DND-41 (cell line): ENCODE measurements at regions not wholly inside any gene's neighbourhood (a gene's known extent, or its start where the extent isn't known, plus 50 kb on each side); places are given as distances from the start of the nearest gene placed in this dataset.

Source experiments
- ATAC-seq: fragments of 200-7000 bp; cut with Tn5 transposase; 3 replicates; pipeline ENCODE4 v1.9.1; 2021; ENCODE audit warnings: low read depth; ENCODE audit not compliant: insufficient read depth
- DNase-seq: peaks from one replicate; pipeline ENCODE4 v3.0.0-alpha.2; 2020
- H2AFZ ChIP-seq: 2 replicates; pipeline ENCODE4 v1.6.0; 2012; ENCODE audit warnings: low read depth, low read length
- H3K27ac ChIP-seq: 2 replicates; pipeline ENCODE4 v1.5.1; 2012; ENCODE audit warnings: low read length, inconsistent platforms
- H3K27me3 ChIP-seq: fragments of 200-600 bp; sonication (generic); 2 replicates; pipeline ENCODE4 v1.6.0; 2012; ENCODE audit warnings: low read length, mild to moderate bottlenecking, inconsistent platforms; ENCODE audit not compliant: insufficient read depth, poor library complexity
- H3K36me3 ChIP-seq: 2 replicates; pipeline ENCODE4 v1.5.1; 2012; ENCODE audit warnings: low read length, inconsistent platforms; ENCODE audit not compliant: insufficient read depth
- H3K4me1 ChIP-seq: 2 replicates; pipeline ENCODE4 v1.5.1; 2012; ENCODE audit warnings: mild to moderate bottlenecking, low read length; ENCODE audit not compliant: insufficient read depth
- H3K4me2 ChIP-seq: 2 replicates; pipeline ENCODE4 v1.6.0; 2012; ENCODE audit warnings: mild to moderate bottlenecking, moderate library complexity, low read length, inconsistent platforms; ENCODE audit not compliant: insufficient read depth
- H3K4me3 ChIP-seq, 2 experiments: fragments of 200-600 bp in 1 of 2; shearing (Covaris generic) in 1 of 2; 2 replicates each; pipeline ENCODE4 v1.5.1; 2012 to 2016; ENCODE audit warnings: inconsistent platforms in 2 of 2, low read length in 2 of 2, mild to moderate bottlenecking in 2 of 2, low read depth in 1 of 2, moderate library complexity in 1 of 2
- H3K79me2 ChIP-seq: 2 replicates; pipeline ENCODE4 v1.6.0; 2012; ENCODE audit warnings: low read length, inconsistent platforms; ENCODE audit not compliant: insufficient read depth
- H3K9ac ChIP-seq: 2 replicates; pipeline ENCODE4 v1.6.0; 2012; ENCODE audit warnings: low read depth, mild to moderate bottlenecking, inconsistent platforms, low read length, moderate library complexity
- H3K9me3 ChIP-seq: 2 replicates; pipeline ENCODE4 v1.5.1; 2012; ENCODE audit warnings: low read length, moderate library complexity, mild to moderate bottlenecking, inconsistent platforms; ENCODE audit not compliant: insufficient read depth, severe bottlenecking
- H4K20me1 ChIP-seq: 2 replicates; pipeline ENCODE4 v1.6.0; 2012; ENCODE audit warnings: low read length; ENCODE audit not compliant: insufficient read depth
- CTCF ChIP-seq: IDR thresholded peaks from 2 replicates; pipeline ENCODE4 v1.5.1; 2012; ENCODE audit warnings: borderline replicate concordance, low read length, moderate library complexity, mild to moderate bottlenecking; ENCODE audit not compliant: poor library complexity, severe bottlenecking; ENCODE audit errors: extremely low read depth
- EZH2 ChIP-seq: IDR thresholded peaks from 3 replicates; pipeline ENCODE4 v1.6.1; 2012; ENCODE audit warnings: borderline replicate concordance, low read depth, mild to moderate bottlenecking, moderate library complexity, low read length, inconsistent platforms; ENCODE audit not compliant: severe bottlenecking

GRCh38 chr6:81565071-81565470 lies 187.4 kb downstream of the TENT5A start:
- no peak overlapping the region for H3K4me2 ChIP-seq
- H3K36me3 ChIP-seq = no peaks in the 10 kb centered on the region
- no peaks in the 10 kb centered on the region for H3K27me3 ChIP-seq
- H3K9me3 ChIP-seq = no peaks in the 10 kb centered on the region
- DNase-seq (no peak), ATAC-seq (no peak)
- no peak overlapping the region for H3K4me3 ChIP-seq
- no peak overlapping the region for H3K9ac ChIP-seq
- H2AFZ ChIP-seq = no peak overlapping the region
- H3K27ac ChIP-seq = no peak overlapping the region
- H3K79me2 ChIP-seq = no peaks in the 10 kb centered on the region
- peaks cover 10% of the 10 kb centered on the region for H3K4me1 ChIP-seq
- no peaks in the 10 kb centered on the region for H4K20me1 ChIP-seq
- no peak for TF ChIP-seq CTCF
- no peak for TF ChIP-seq EZH2

GRCh38 chr6:81564470-81565068 lies 187.9 kb downstream of the TENT5A start:
- DNase-seq (no peak), ATAC-seq (no peak)
- TF ChIP-seq CTCF = no peak
- TF ChIP-seq EZH2 = no peak
- Histone ChIP-seq H3K27me3 (no peaks in the 10 kb centered on the region), H3K9ac (no peak overlapping the region), H2AFZ (no peak overlapping the region), H4K20me1 (no peaks in the 10 kb centered on the region), H3K4me3 (no peak overlapping the region), H3K4me1 (peaks cover 10% of the 10 kb centered on the region), H3K27ac (no peak overlapping the region), H3K79me2 (no peaks in the 10 kb centered on the region), H3K36me3 (no peaks in the 10 kb centered on the region), H3K9me3 (no peaks in the 10 kb centered on the region), H3K4me2 (no peak overlapping the region)

- Histone ChIP-seq H3K36me3 (no peaks in the 10 kb centered on the region), H3K4me1 (no peaks in the 10 kb centered on the region), H3K79me2 (no peaks in the 10 kb centered on the region), H3K27me3 (no peaks in the 10 kb centered on the region), H3K27ac (no peak overlapping the region), H3K9me3 (no peaks in the 10 kb centered on the region), H4K20me1 (no peaks in the 10 kb centered on the region), H3K9ac (no peak overlapping the region), H3K4me3 (no peak overlapping the region), H2AFZ (no peak overlapping the region), H3K4me2 (no peak overlapping the region)
- TF ChIP-seq EZH2 (no peak), CTCF (no peak)
- ATAC-seq (no peak), DNase-seq (no peak)
These were observed 190.3 kb downstream of the TENT5A start for GRCh38 chr6:81562169-81562568.
